GM23338 (cell line): ENCODE measurements at regions not wholly inside any gene's neighbourhood (a gene's known extent, or its start where the extent isn't known, plus 50 kb on each side); places are given as distances from the start of the nearest gene placed in this dataset.

ENCODE experiments used
- ATAC-seq: fragments of 200-7000 bp; cut with Tn5 transposase; 3 replicates; pipeline ENCODE4 v1.9.1; 2020
- DNase-seq: peaks from one replicate; pipeline ENCODE4 v3.0.0-alpha.2; 2015; ENCODE audit warnings: low spot score
- H2AFZ ChIP-seq: fragments of 200-600 bp; sonication (generic); 2 replicates; pipeline ENCODE4 v1.8.0; 2016; ENCODE audit warnings: antibody characterized with exemption, mild to moderate bottlenecking, moderate library complexity
- H3F3A ChIP-seq: fragments of 200-600 bp; sonication (generic); replicated peaks from 2 replicates; pipeline ENCODE4 v1.8.0; 2017; ENCODE audit warnings: antibody characterized with exemption, mixed run types, low read depth
- H3K27ac ChIP-seq: fragments of 200-600 bp; sonication (generic); 2 replicates; pipeline ENCODE4 v1.6.1; 2016; ENCODE audit warnings: low read depth
- H3K27me3 ChIP-seq: fragments of 200-600 bp; sonication (generic); 2 replicates; pipeline ENCODE4 v1.8.0; 2016; ENCODE audit warnings: mild to moderate bottlenecking, mixed run types, moderate library complexity; ENCODE audit not compliant: insufficient read depth
- H3K36me3 ChIP-seq: fragments of 200-600 bp; sonication (generic); 2 replicates; pipeline ENCODE4 v1.8.0; 2016; ENCODE audit warnings: mild to moderate bottlenecking; ENCODE audit not compliant: insufficient read depth
- H3K4me1 ChIP-seq: fragments of 200-600 bp; sonication (generic); 2 replicates; pipeline ENCODE4 v1.8.0; 2016; ENCODE audit warnings: mild to moderate bottlenecking, moderate library complexity; ENCODE audit not compliant: insufficient read depth
- H3K4me2 ChIP-seq: fragments of 200-600 bp; sonication (generic); 2 replicates; pipeline ENCODE4 v1.7.1; 2017; ENCODE audit warnings: mixed run types
- H3K4me3 ChIP-seq: fragments of 200-600 bp; sonication (generic); 2 replicates; pipeline ENCODE4 v1.6.1; 2016; ENCODE audit warnings: mixed run types
- H3K79me2 ChIP-seq: fragments of 200-600 bp; sonication (generic); replicated peaks from 2 replicates; pipeline ENCODE4 v1.8.0; 2017; ENCODE audit warnings: mild to moderate bottlenecking; ENCODE audit not compliant: insufficient read depth
- H3K9me2 ChIP-seq: fragments of 200-600 bp; sonication (generic); 2 replicates; pipeline ENCODE4 v1.8.0; 2017; ENCODE audit not compliant: insufficient read depth
- H4K20me1 ChIP-seq: fragments of 200-600 bp; sonication (generic); replicated peaks from 2 replicates; pipeline ENCODE4 v1.8.0; 2017; ENCODE audit warnings: mild to moderate bottlenecking; ENCODE audit not compliant: insufficient read depth
- H3K27ac Mint-ChIP-seq: 2 replicates; pipeline ENCODE4 v1.8.0; 2020; ENCODE audit warnings: inconsistent platforms, mild to moderate bottlenecking, moderate library complexity, mixed read lengths
- H3K27me3 Mint-ChIP-seq: 3 replicates; pipeline ENCODE4 v1.8.0; 2022; ENCODE audit warnings: low read depth, mild to moderate bottlenecking, moderate library complexity, mixed read lengths, inconsistent platforms; ENCODE audit not compliant: insufficient read depth, poor library complexity
- H3K36me3 Mint-ChIP-seq: 3 replicates; pipeline ENCODE4 v1.8.0; 2021; ENCODE audit warnings: low read depth, mild to moderate bottlenecking, inconsistent platforms, moderate library complexity, mixed read lengths
- H3K4me1 Mint-ChIP-seq: 3 replicates; pipeline ENCODE4 v1.8.0; 2020; ENCODE audit warnings: mild to moderate bottlenecking, inconsistent platforms, mixed read lengths
- H3K4me3 Mint-ChIP-seq: 3 replicates; pipeline ENCODE4 v1.8.0; 2021; ENCODE audit warnings: moderate library complexity, mild to moderate bottlenecking, inconsistent platforms, mixed read lengths
- H3K9me3 Mint-ChIP-seq: 3 replicates; pipeline ENCODE4 v1.8.0; 2020; ENCODE audit warnings: moderate library complexity, mild to moderate bottlenecking, inconsistent platforms, mixed read lengths
- CREB1 ChIP-seq: fragments of 250-450 bp; sonication (Bioruptor Pico); IDR thresholded peaks from 2 replicates; pipeline ENCODE4 v1.5.0; 2020; ENCODE audit warnings: low read depth, mild to moderate bottlenecking, moderate library complexity
- ETS1 ChIP-seq: IDR thresholded peaks from 2 replicates; pipeline ENCODE4 v1.6.1; 2016; ENCODE audit warnings: antibody characterized with exemption
- EZH2 ChIP-seq: fragments of 200-600 bp; sonication (generic); IDR thresholded peaks from one replicate; pipeline ENCODE4 v1.8.0; 2017; ENCODE audit warnings: antibody characterized with exemption, mild to moderate bottlenecking, low read depth; ENCODE audit not compliant: unreplicated experiment
- EZH2phosphoT487 ChIP-seq: fragments of 200-600 bp; sonication (generic); IDR thresholded peaks from one replicate; pipeline ENCODE4 v1.8.1; 2018; ENCODE audit warnings: antibody characterized with exemption; ENCODE audit not compliant: unreplicated experiment
- JUNB ChIP-seq: IDR thresholded peaks from one replicate; pipeline ENCODE4 v1.6.1; 2016; ENCODE audit warnings: antibody characterized with exemption; ENCODE audit not compliant: unreplicated experiment
- NANOG ChIP-seq: IDR thresholded peaks from 2 replicates; pipeline ENCODE4 v1.6.1; 2016; ENCODE audit warnings: antibody characterized with exemption, borderline replicate concordance
- POLR2AphosphoS5 ChIP-seq: IDR thresholded peaks from 2 replicates; pipeline ENCODE4 v1.6.1; 2016; ENCODE audit warnings: antibody characterized with exemption, low read depth
- REST ChIP-seq: IDR thresholded peaks from one replicate; pipeline ENCODE4 v1.6.1; 2018; ENCODE audit warnings: antibody characterized with exemption; ENCODE audit not compliant: unreplicated experiment
- STAT1 ChIP-seq: IDR thresholded peaks from one replicate; pipeline ENCODE4 v1.6.1; 2016; ENCODE audit warnings: antibody characterized with exemption; ENCODE audit not compliant: unreplicated experiment
- ZNF114 ChIP-seq: fragments of 250-450 bp; sonication (Bioruptor Pico); IDR thresholded peaks from 2 replicates; pipeline ENCODE4 v1.5.0; 2020; ENCODE audit warnings: mild to moderate bottlenecking, moderate library complexity
- ZNF331 ChIP-seq: fragments of 250-450 bp; sonication (Bioruptor Pico); IDR thresholded peaks from 2 replicates; pipeline ENCODE4 v1.5.0; 2020; ENCODE audit warnings: low read depth, mild to moderate bottlenecking, moderate library complexity
- ZNF462 ChIP-seq: fragments of 250-450 bp; sonication (Bioruptor Pico); IDR thresholded peaks from 2 replicates; pipeline ENCODE4 v1.5.0; 2020; ENCODE audit warnings: mild to moderate bottlenecking, moderate library complexity

GRCh38 chr18:22469926-22470247 is 52.2 kb upstream of the CTAGE1 start (continued):
- TF ChIP-seq JUNB (no peak), ZNF114 (CRISPR knock-in tag) (no peak), CREB1 (CRISPR knock-in tag) (no peak), POLR2AphosphoS5 (no peak)

GRCh38 chr18:22470248-22471235 is 52.8 kb upstream of the CTAGE1 start:
- H3K4me3 ChIP-seq: no peak overlapping the region
- no peaks in the 10 kb centered on the region for H3K27me3 ChIP-seq
- H3K27ac ChIP-seq: no peak overlapping the region
- peak; percentile 42; the same call in 2 of the 3 replicates for ATAC-seq
- DNase-seq: no peak
- H3K4me3 Mint-ChIP-seq: no peak overlapping the region
- peaks cover 3% of the 10 kb centered on the region for H3K27me3 Mint-ChIP-seq
- peak overlapping the region; percentile 17; the same call in 1 of the 2 replicates for H3K4me2 ChIP-seq
- H3K9me2 ChIP-seq: 0 out of 2 replicates have a peak, but pooled peaks cover 11% of the 10 kb centered on the region
- no peaks in the 10 kb centered on the region for H4K20me1 ChIP-seq
- H3K36me3 ChIP-seq: no peaks in the 10 kb centered on the region
- no peaks in the 10 kb centered on the region for H3K36me3 Mint-ChIP-seq
- H3F3A ChIP-seq: no peaks in the 10 kb centered on the region
- H3K4me1 Mint-ChIP-seq: peaks cover 19% of the 10 kb centered on the region
- no peaks in the 10 kb centered on the region for H3K79me2 ChIP-seq
- peak overlapping the region; percentile 72; the same call in 1 of the 2 replicates for H2AFZ ChIP-seq
- H3K27ac Mint-ChIP-seq: no peak overlapping the region; the same call in 1 of the 2 replicates
- H3K4me1 ChIP-seq: peaks cover 23% of the 10 kb centered on the region
- H3K9me3 Mint-ChIP-seq: no peaks in the 10 kb centered on the region
- TF ChIP-seq ZNF114 (CRISPR knock-in tag) (no peak), EZH2 (no peak), CREB1 (CRISPR knock-in tag) (no peak), EZH2phosphoT487 (no peak), ETS1 (no peak), POLR2AphosphoS5 (no peak), STAT1 (no peak), ZNF462 (CRISPR knock-in tag) (no peak), NANOG (no peak), ZNF331 (CRISPR knock-in tag) (no peak), JUNB (no peak), REST (no peak)
